K562 (cell line): ENCODE measurements at regions not wholly inside any gene's neighbourhood (a gene's known extent, or its start where the extent isn't known, plus 50 kb on each side); places are given as distances from the start of the nearest gene placed in this dataset.

Experiments
- CBX8 ChIP-seq: fragments of 200-600 bp; sonication (generic); IDR thresholded peaks from 2 replicates; pipeline ENCODE4 v1.6.1; 2012; ENCODE audit warnings: borderline replicate concordance, mixed run types, low read depth, mild to moderate bottlenecking, moderate library complexity, mixed read lengths, low read length, control low read depth, inconsistent platforms; ENCODE audit not compliant: poor library complexity, severe bottlenecking; ENCODE audit errors: extremely low read depth
- ESRRB ChIP-seq: fragments of 250-450 bp; sonication (Bioruptor Pico); IDR thresholded peaks from 2 replicates; pipeline ENCODE4 v1.5.0; 2020; ENCODE audit warnings: mild to moderate bottlenecking, moderate library complexity, borderline replicate concordance
- GABPB2 ChIP-seq: fragments of 250-450 bp; sonication (Bioruptor Pico); conservative IDR thresholded peaks from 2 replicates; pipeline ENCODE4 v1.5.1; 2021; ENCODE audit warnings: mild to moderate bottlenecking
- SPI1 ChIP-seq: IDR thresholded peaks from 2 replicates; pipeline ENCODE4 v1.6.1; 2011; ENCODE audit warnings: low read depth, low read length, control low read depth, borderline replicate concordance
- TFAP4 ChIP-seq: sonication (generic); formaldehyde crosslinking; IDR thresholded peaks from 2 replicates; pipeline ENCODE4 v1.8.0; 2022; ENCODE audit warnings: missing genetic modification reagents, mild to moderate bottlenecking, moderate library complexity, borderline replicate concordance
- ZNF133 ChIP-seq: fragments of 250-450 bp; sonication (Bioruptor Pico); IDR thresholded peaks from 2 replicates; pipeline ENCODE4 v1.4.0; 2020; ENCODE audit warnings: mild to moderate bottlenecking
- ZNF24 ChIP-seq: fragments of 450-650 bp; IDR thresholded peaks from 2 replicates; pipeline ENCODE4 v1.6.1; 2016
- ZNF280B ChIP-seq: fragments of 250-450 bp; sonication (Bioruptor Pico); IDR thresholded peaks from 2 replicates; pipeline ENCODE4 v1.5.1; 2021; ENCODE audit warnings: mild to moderate bottlenecking
- ZNF282 ChIP-seq: sonication (generic); formaldehyde crosslinking; IDR thresholded peaks from 2 replicates; pipeline ENCODE4 v1.8.1; 2023; ENCODE audit warnings: missing genetic modification reagents
- ZNF586 ChIP-seq: fragments of 450-650 bp; formaldehyde crosslinking; conservative IDR thresholded peaks from 2 replicates; pipeline ENCODE4 v1.4.0; 2020; ENCODE audit warnings: mild to moderate bottlenecking, moderate library complexity
- ZNF699 ChIP-seq: fragments of 250-450 bp; sonication (Bioruptor Pico); IDR thresholded peaks from 2 replicates; pipeline ENCODE4 v1.8.0; 2021; ENCODE audit warnings: mild to moderate bottlenecking, moderate library complexity; ENCODE audit not compliant: insufficient replicate concordance
- TF ChIP-seq, protein P1 (sequence below): fragments of 450-650 bp; IDR thresholded peaks from 2 replicates; pipeline ENCODE4 v1.6.1; 2016; ENCODE audit warnings: borderline replicate concordance
- TF ChIP-seq, protein P2 (sequence below): fragments of 450-650 bp; IDR thresholded peaks from 2 replicates; pipeline ENCODE4 v1.6.1; 2016; ENCODE audit warnings: missing biosample characterization, missing genetic modification characterization

- TF ChIP-seq, protein P1, sequence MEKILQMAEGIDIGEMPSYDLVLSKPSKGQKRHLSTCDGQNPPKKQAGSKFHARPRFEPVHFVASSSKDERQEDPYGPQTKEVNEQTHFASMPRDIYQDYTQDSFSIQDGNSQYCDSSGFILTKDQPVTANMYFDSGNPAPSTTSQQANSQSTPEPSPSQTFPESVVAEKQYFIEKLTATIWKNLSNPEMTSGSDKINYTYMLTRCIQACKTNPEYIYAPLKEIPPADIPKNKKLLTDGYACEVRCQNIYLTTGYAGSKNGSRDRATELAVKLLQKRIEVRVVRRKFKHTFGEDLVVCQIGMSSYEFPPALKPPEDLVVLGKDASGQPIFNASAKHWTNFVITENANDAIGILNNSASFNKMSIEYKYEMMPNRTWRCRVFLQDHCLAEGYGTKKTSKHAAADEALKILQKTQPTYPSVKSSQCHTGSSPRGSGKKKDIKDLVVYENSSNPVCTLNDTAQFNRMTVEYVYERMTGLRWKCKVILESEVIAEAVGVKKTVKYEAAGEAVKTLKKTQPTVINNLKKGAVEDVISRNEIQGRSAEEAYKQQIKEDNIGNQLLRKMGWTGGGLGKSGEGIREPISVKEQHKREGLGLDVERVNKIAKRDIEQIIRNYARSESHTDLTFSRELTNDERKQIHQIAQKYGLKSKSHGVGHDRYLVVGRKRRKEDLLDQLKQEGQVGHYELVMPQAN: no peak
- TF ChIP-seq SPI1 (no peak), GABPB2 (CRISPR knock-in tag) (no peak), CBX8 (no peak), ZNF586 (CRISPR knock-in tag) (no peak), ZNF282 (no peak), ZNF24 (no peak), TFAP4 (no peak), ZNF280B (CRISPR knock-in tag) (no peak), ZNF133 (CRISPR knock-in tag) (no peak), ESRRB (no peak), ZNF699 (CRISPR knock-in tag) (no peak)
- TF ChIP-seq, protein P2, sequence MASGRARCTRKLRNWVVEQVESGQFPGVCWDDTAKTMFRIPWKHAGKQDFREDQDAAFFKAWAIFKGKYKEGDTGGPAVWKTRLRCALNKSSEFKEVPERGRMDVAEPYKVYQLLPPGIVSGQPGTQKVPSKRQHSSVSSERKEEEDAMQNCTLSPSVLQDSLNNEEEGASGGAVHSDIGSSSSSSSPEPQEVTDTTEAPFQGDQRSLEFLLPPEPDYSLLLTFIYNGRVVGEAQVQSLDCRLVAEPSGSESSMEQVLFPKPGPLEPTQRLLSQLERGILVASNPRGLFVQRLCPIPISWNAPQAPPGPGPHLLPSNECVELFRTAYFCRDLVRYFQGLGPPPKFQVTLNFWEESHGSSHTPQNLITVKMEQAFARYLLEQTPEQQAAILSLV: no peak
Measured at GRCh38 chr4:120314969-120315368, 248.3 kb upstream of the MAD2L1 start (continued).
